Activated T-cell treated with anti-CD3 and anti-CD28 coated beads, Interleukin-2, amount 50 U/mL, for 72 hours (primary cell): ENCODE measurements at regions not wholly inside any gene's neighbourhood (a gene's known extent, or its start where the extent isn't known, plus 50 kb on each side); places are given as distances from the start of the nearest gene placed in this dataset.

ENCODE experiments used
- ATAC-seq, 2 donors: fragments of 150-1000 bp; cut with Tn5 transposase; replicated peaks in 1 of 2; 2 replicates each; pipeline ENCODE4 v1.10.0; 2021; ENCODE audit warnings: moderate library complexity in 2 of 2, mild to moderate bottlenecking in 1 of 2
- DNase-seq, 2 donors: peaks; one replicate each; pipeline ENCODE4 v3.0.0; 2021 to 2022; ENCODE audit warnings: mixed read lengths in 1 of 2
- H3K27ac Mint-ChIP-seq: one replicate; pipeline ENCODE4 v1.8.0; 2022; ENCODE audit warnings: mild to moderate bottlenecking, moderate library complexity, mixed read lengths
- H3K27me3 Mint-ChIP-seq: one replicate; pipeline ENCODE4 v1.8.0; 2022; ENCODE audit warnings: low read depth, mixed read lengths
- H3K36me3 Mint-ChIP-seq, 2 donors: one replicate each; pipeline ENCODE4 v1.8.0; 2022; ENCODE audit warnings: mixed read lengths in 2 of 2, mild to moderate bottlenecking in 1 of 2; ENCODE audit not compliant: insufficient read depth in 2 of 2
- H3K4me1 Mint-ChIP-seq: one replicate; pipeline ENCODE4 v1.8.0; 2022; ENCODE audit warnings: low read depth, mixed read lengths
- H3K4me3 Mint-ChIP-seq, 2 donors: one replicate each; pipeline ENCODE4 v1.8.0; 2022; ENCODE audit warnings: mild to moderate bottlenecking in 2 of 2, mixed read lengths in 2 of 2, moderate library complexity in 2 of 2
- H3K9me3 Mint-ChIP-seq, 2 donors: one replicate each; pipeline ENCODE4 v1.8.0; 2022; ENCODE audit warnings: mixed read lengths in 2 of 2

DNA sequence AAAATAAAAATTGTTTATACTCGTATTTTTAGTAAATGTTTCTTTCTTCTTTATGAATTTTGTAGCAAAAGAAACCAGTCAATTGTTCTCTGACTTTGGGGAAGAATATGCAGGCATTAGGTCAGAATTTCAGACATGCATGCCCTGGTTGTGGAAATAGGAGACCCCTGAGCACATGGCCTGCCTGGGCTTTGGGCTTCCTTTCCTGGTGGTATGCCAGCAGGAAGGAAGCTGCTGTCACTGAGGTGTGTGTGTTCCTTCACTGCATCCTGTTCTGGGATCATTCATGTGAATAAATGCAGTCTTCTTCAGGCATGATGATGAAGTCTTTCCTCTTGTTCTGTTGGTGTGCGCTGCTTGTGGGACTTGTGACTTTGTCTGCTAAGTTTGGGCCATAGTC, 920.2 kb upstream of the VRK2 start:
- Mint-ChIP-seq H3K27me3 (no peaks in the 10 kb centered on the region), H3K4me1 (no peaks in the 10 kb centered on the region), H3K9me3 (peaks cover 6 to 10% of the 10 kb centered on the region in 2 donors), H3K36me3 (no peaks in the 10 kb centered on the region), H3K27ac (no peak overlapping the region), H3K4me3 (no peak overlapping the region)
- DNase-seq (no peak), ATAC-seq (no peak)

- H3K27me3 Mint-ChIP-seq: no peaks in the 10 kb centered on the region
Measured at GRCh38 chr2:57139179-57139578, 907.4 kb upstream of the VRK2 start.

DNA sequence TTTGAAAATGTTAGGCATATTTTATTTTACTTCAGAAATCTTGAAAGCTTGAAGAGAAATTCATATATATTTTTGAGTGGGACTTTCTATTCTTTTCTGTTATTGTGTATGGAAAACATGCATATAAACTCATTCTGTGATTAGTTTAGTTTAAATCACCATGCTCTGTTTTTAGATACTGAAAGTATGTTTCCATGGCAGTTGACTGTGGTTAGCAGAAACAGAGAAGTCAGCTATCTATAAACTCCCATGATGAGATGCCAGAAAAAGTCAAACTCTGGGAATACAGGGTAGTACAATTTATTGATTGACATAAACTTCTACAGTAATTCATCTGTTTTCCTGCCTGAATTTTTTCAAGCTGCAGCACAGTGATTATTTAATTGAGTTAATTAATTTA, 905.3 kb upstream of the VRK2 start:
- no peak overlapping the region for H3K4me3 Mint-ChIP-seq
- DNase-seq (no peak), ATAC-seq (no peak)
- peaks cover 3 to 9% of the 10 kb centered on the region in 2 donors for H3K9me3 Mint-ChIP-seq
- H3K27me3 Mint-ChIP-seq: no peaks in the 10 kb centered on the region
- no peak overlapping the region for H3K27ac Mint-ChIP-seq
- H3K36me3 Mint-ChIP-seq: peaks cover 2% of the 10 kb centered on the region in 2 donors
- H3K4me1 Mint-ChIP-seq: no peaks in the 10 kb centered on the region

More at GRCh38 chr2:57139179-57139578, 907.4 kb upstream of the VRK2 start:
- ATAC-seq (no peak), DNase-seq (no peak)
- no peaks in the 10 kb centered on the region for H3K36me3 Mint-ChIP-seq
- no peak overlapping the region for H3K4me3 Mint-ChIP-seq
- H3K9me3 Mint-ChIP-seq: peaks cover 1 to 4% of the 10 kb centered on the region in 2 donors
- no peak overlapping the region for H3K27ac Mint-ChIP-seq
- H3K4me1 Mint-ChIP-seq: no peaks in the 10 kb centered on the region

DNA sequence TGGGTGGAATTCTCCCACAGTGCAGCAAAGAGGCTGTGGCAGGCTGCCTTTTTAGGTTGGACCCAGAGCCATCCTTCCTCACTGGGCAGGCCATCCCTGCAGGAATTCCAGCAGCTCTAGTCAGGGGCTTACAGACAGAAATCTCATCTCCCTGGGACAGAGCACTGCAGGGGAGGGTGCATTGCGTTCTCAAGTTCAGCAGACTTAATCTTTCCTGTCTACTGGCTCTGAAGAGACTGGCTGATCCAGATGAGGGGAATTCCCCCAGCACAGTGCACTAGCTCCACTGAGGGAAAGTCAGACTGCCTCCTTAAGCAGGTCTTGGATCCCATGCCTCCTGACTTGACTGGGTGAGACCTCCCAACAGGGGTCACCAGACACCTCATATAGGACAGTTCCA, 899.7 kb upstream of the VRK2 start:
- H3K4me3 Mint-ChIP-seq: no peak overlapping the region
- peaks cover 21 to 24% of the 10 kb centered on the region in 2 donors for H3K9me3 Mint-ChIP-seq
- no peaks in the 10 kb centered on the region for H3K4me1 Mint-ChIP-seq
- H3K27me3 Mint-ChIP-seq: no peaks in the 10 kb centered on the region
- DNase-seq (no peak), ATAC-seq (no peak)
- H3K27ac Mint-ChIP-seq: no peak overlapping the region
- peaks cover 4 to 6% of the 10 kb centered on the region in 2 donors for H3K36me3 Mint-ChIP-seq

- no peak for ATAC-seq
- no peaks in the 10 kb centered on the region for H3K27me3 Mint-ChIP-seq
- H3K36me3 Mint-ChIP-seq: no peaks in the 10 kb centered on the region
- no peak overlapping the region for H3K4me3 Mint-ChIP-seq
- no peaks in the 10 kb centered on the region for H3K4me1 Mint-ChIP-seq
- H3K9me3 Mint-ChIP-seq: peaks cover 12 to 16% of the 10 kb centered on the region in 2 donors
- H3K27ac Mint-ChIP-seq: no peak overlapping the region
- no peak for DNase-seq
Measured at GRCh38 chr2:57156231-57156924, 890.2 kb upstream of the VRK2 start.

- no peaks in the 10 kb centered on the region for H3K4me1 Mint-ChIP-seq
- DNase-seq: no peak
- no peaks in the 10 kb centered on the region for H3K36me3 Mint-ChIP-seq
- H3K27me3 Mint-ChIP-seq: no peaks in the 10 kb centered on the region
- H3K9me3 Mint-ChIP-seq: peaks cover 9 to 12% of the 10 kb centered on the region in 2 donors
- no peak for ATAC-seq
- H3K27ac Mint-ChIP-seq: no peak overlapping the region
- no peak overlapping the region for H3K4me3 Mint-ChIP-seq
Measured at GRCh38 chr2:57160976-57161375, 885.6 kb upstream of the VRK2 start.

GRCh38 chr2:57177176-57177575, 869.4 kb upstream of the VRK2 start:
- H3K9me3 Mint-ChIP-seq: peaks cover 9 to 12% of the 10 kb centered on the region in 2 donors

DNA sequence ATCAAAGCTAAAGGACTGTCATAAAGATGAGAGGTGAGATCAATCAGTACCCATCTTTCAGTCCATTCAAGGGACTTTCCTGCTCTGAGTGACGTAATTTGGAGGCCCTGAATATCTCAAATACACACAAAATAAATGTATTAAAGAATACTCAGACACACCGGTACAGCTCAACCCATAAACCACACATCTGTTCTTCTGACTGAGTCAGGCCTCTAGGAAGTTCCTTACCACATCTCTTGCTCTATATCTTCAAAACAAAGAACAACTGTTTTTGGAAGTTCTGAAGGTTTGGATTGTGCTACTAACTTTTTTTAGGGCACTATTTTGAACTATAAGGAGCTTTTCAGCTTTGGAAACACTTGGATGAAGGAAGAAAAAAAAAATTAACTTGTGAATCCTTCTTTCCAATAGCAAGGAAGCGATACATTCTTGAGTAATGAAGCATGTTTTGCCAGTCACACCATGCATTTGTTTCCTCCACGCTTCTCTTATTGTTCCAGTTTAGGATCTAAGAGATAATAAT, 866.5 kb upstream of the VRK2 start:
- peaks cover 5 to 9% of the 10 kb centered on the region in 2 donors for H3K9me3 Mint-ChIP-seq
- H3K4me3 Mint-ChIP-seq: no peak overlapping the region
- ATAC-seq (no peak), DNase-seq (no peak)
- no peaks in the 10 kb centered on the region for H3K4me1 Mint-ChIP-seq
- no peaks in the 10 kb centered on the region for H3K27me3 Mint-ChIP-seq
- H3K36me3 Mint-ChIP-seq: no peaks in the 10 kb centered on the region
- no peak overlapping the region for H3K27ac Mint-ChIP-seq

More at GRCh38 chr2:57177176-57177575, 869.4 kb upstream of the VRK2 start:
- H3K4me1 Mint-ChIP-seq: no peaks in the 10 kb centered on the region
- no peak for ATAC-seq
- no peaks in the 10 kb centered on the region for H3K27me3 Mint-ChIP-seq
- no peak overlapping the region for H3K27ac Mint-ChIP-seq
- no peak for DNase-seq
- H3K4me3 Mint-ChIP-seq: no peak overlapping the region
- no peaks in the 10 kb centered on the region for H3K36me3 Mint-ChIP-seq

DNA sequence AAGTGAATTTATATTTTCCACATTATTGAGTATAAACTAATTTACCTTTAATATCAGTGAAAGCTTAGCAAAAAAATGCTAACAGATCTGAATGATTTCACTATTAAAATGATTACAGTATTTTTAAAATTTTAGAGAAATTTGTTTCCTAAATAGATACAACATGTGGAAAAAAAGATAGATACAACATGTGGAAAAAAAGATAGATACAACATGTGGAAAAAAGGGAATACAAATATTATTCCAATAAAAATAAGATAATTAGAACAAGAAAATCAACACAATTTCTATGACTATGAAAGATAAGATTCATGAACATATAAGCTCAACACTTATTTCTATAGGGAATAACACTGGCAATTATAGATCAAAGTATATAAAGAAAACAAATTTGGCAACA, 865.9 kb upstream of the VRK2 start:
- H3K4me1 Mint-ChIP-seq: no peaks in the 10 kb centered on the region
- H3K27me3 Mint-ChIP-seq: no peaks in the 10 kb centered on the region
- DNase-seq (no peak), ATAC-seq (no peak)
- H3K27ac Mint-ChIP-seq: no peak overlapping the region
- H3K4me3 Mint-ChIP-seq: no peak overlapping the region
- H3K36me3 Mint-ChIP-seq: no peaks in the 10 kb centered on the region
- peaks cover 3 to 8% of the 10 kb centered on the region in 2 donors for H3K9me3 Mint-ChIP-seq

GRCh38 chr2:57181315-57182038, 865.1 kb upstream of the VRK2 start:
- no peak for DNase-seq
- no peak overlapping the region for H3K27ac Mint-ChIP-seq
- H3K4me3 Mint-ChIP-seq: no peak overlapping the region
- no peaks in the 10 kb centered on the region for H3K4me1 Mint-ChIP-seq
- H3K27me3 Mint-ChIP-seq: no peaks in the 10 kb centered on the region
- peaks cover 3 to 8% of the 10 kb centered on the region in 2 donors for H3K9me3 Mint-ChIP-seq
- ATAC-seq: no peak
- H3K36me3 Mint-ChIP-seq: no peaks in the 10 kb centered on the region

- no peak for ATAC-seq
- no peak for DNase-seq
- no peak overlapping the region for H3K4me3 Mint-ChIP-seq
- H3K27ac Mint-ChIP-seq: no peak overlapping the region
- H3K4me1 Mint-ChIP-seq: no peaks in the 10 kb centered on the region
- no peaks in the 10 kb centered on the region for H3K27me3 Mint-ChIP-seq
- no peaks in the 10 kb centered on the region for H3K36me3 Mint-ChIP-seq
- peaks cover 5 to 8% of the 10 kb centered on the region in 2 donors for H3K9me3 Mint-ChIP-seq
Measured at GRCh38 chr2:57182916-57183315, 863.7 kb upstream of the VRK2 start.

DNA sequence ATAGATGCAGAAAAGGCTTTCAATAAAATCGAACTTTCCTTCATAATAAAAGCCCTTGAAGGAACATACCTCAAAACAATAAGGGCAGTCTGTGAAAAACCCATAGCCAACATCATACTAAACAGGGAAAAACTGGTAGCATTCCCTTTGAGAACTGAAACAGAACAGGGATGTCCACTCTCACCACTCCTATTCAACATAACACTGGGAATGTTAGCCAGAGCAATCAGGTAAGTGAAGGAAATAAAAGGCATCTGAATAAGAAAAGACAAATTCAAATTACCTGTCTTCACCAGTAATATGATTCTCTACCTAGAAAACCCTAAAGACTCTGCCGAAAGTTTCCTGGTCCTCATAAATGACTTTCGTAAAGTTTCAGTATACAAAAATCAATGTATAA, 861.0 kb upstream of the VRK2 start:
- no peak for DNase-seq
- Mint-ChIP-seq H3K4me1 (no peaks in the 10 kb centered on the region), H3K27ac (no peak overlapping the region), H3K36me3 (no peaks in the 10 kb centered on the region), H3K9me3 (peaks cover 4% of the 10 kb centered on the region in 2 donors), H3K27me3 (no peaks in the 10 kb centered on the region), H3K4me3 (no peak overlapping the region)
- ATAC-seq: no peak

- DNase-seq: no peak
- Mint-ChIP-seq H3K27ac (no peak overlapping the region), H3K9me3 (peaks cover 4 to 11% of the 10 kb centered on the region in 2 donors), H3K4me1 (no peaks in the 10 kb centered on the region), H3K4me3 (no peak overlapping the region), H3K27me3 (no peaks in the 10 kb centered on the region), H3K36me3 (no peaks in the 10 kb centered on the region)
- no peak for ATAC-seq
Measured at GRCh38 chr2:57190007-57190406, 856.6 kb upstream of the VRK2 start.
